ENCODE measurements at regions not wholly inside any gene's neighbourhood (a gene's known extent, or its start where the extent isn't known, plus 50 kb on each side); places are given as distances from the start of the nearest gene placed in this dataset.
A peak's percentile ranks its signal among the peaks of the same experiment; 100 is the strongest.

DNA sequence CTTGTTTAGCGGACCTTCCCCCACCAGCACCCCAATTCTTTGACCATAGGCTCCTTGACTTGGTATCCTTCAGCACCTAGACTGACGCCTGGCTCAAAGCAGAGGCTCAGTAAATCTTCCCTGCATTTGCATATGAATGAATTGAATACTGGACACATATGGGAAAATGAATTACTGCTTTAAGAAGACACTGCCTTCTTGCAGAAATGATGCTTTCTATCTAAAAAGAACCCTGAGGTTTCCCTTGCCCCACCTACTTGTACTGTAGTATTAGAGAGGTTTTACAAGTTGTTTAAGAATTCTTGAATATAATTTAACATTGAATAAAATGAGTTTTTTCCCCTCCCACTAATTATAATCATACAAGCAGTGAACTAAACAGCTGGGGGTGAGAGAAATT, 190.7 kb downstream of the SAMD5 start:
- Histone ChIP-seq H3K4me2 (no peak overlapping the region), H3K4me3 (no peak overlapping the region), H3K4me1 (0 out of 3 replicates have a peak, but pooled peaks cover 3% of the 10 kb centered on the region), H3K27ac (no peak overlapping the region), H3K9me3 (no peaks in the 10 kb centered on the region)
- ATAC-seq (no peak), FAIRE-seq (no peak), DNase-seq (ENCODE audit: low read depth in 1 of 2, low spot score in 1 of 2) (no peak)
- POLR2A ChIA-PET, result no interaction called here
- WGBS (ENCODE audit: missing lambda C conversion rate), result 78% methylated on average over 2 of the region's 2 CpGs
- CTCF ChIA-PET, result no interaction called here
- TF ChIP-seq ATOH8 (CRISPR knock-in tag; IDR thresholded peaks at IDR 0.05; ENCODE audit: low read depth) (no peak), HDAC2 (IDR thresholded peaks at IDR 0.05) (no peak), ZSCAN20 (CRISPR knock-in tag; IDR thresholded peaks at IDR 0.05) (no peak), ZNF302 (CRISPR knock-in tag; IDR thresholded peaks at IDR 0.05) (no peak), MYC (IDR thresholded peaks at IDR 0.05; ENCODE audit: borderline replicate concordance, low read length) (no peak)
- TF ChIP-seq, protein P1, sequence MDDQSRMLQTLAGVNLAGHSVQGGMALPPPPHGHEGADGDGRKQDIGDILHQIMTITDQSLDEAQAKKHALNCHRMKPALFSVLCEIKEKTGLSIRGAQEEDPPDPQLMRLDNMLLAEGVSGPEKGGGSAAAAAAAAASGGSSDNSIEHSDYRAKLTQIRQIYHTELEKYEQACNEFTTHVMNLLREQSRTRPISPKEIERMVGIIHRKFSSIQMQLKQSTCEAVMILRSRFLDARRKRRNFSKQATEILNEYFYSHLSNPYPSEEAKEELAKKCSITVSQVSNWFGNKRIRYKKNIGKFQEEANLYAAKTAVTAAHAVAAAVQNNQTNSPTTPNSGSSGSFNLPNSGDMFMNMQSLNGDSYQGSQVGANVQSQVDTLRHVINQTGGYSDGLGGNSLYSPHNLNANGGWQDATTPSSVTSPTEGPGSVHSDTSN (IDR thresholded peaks at IDR 0.05), result no peak

DNA sequence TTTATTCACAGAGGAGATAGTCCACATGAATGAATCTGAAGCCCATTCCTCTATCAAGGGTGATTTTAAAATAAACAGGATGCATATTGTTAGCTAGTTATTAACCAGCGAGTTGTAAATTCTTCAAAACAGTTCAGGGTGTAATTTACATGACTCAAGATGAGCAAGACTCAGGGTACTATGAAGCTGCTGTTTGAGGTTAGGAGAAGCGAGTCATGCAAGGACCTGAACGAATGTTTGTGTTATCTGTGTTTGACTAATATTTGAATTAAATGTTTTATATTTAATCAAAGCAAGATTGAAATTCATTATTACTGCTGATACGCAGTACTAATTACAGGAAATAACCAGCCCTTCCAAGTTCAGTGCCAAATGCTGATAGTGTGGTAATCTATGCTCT, 191.1 kb downstream of the SAMD5 start:
- no peak for TF ChIP-seq ZSCAN20 (CRISPR knock-in tag; IDR thresholded peaks at IDR 0.05)
- TF ChIP-seq GATA3 (IDR thresholded peaks at IDR 0.05; ENCODE audit: borderline replicate concordance), result no peak
- no peak for TF ChIP-seq MAZ (IDR thresholded peaks at IDR 0.05; ENCODE audit: borderline replicate concordance, low read depth, low read length)
- TF ChIP-seq, protein P2, sequence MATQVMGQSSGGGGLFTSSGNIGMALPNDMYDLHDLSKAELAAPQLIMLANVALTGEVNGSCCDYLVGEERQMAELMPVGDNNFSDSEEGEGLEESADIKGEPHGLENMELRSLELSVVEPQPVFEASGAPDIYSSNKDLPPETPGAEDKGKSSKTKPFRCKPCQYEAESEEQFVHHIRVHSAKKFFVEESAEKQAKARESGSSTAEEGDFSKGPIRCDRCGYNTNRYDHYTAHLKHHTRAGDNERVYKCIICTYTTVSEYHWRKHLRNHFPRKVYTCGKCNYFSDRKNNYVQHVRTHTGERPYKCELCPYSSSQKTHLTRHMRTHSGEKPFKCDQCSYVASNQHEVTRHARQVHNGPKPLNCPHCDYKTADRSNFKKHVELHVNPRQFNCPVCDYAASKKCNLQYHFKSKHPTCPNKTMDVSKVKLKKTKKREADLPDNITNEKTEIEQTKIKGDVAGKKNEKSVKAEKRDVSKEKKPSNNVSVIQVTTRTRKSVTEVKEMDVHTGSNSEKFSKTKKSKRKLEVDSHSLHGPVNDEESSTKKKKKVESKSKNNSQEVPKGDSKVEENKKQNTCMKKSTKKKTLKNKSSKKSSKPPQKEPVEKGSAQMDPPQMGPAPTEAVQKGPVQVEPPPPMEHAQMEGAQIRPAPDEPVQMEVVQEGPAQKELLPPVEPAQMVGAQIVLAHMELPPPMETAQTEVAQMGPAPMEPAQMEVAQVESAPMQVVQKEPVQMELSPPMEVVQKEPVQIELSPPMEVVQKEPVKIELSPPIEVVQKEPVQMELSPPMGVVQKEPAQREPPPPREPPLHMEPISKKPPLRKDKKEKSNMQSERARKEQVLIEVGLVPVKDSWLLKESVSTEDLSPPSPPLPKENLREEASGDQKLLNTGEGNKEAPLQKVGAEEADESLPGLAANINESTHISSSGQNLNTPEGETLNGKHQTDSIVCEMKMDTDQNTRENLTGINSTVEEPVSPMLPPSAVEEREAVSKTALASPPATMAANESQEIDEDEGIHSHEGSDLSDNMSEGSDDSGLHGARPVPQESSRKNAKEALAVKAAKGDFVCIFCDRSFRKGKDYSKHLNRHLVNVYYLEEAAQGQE (IDR thresholded peaks at IDR 0.05), result no peak
- Histone ChIP-seq H3K4me3 (no peak overlapping the region), H3K4me1 (0 out of 3 replicates have a peak, but pooled peaks cover 3% of the 10 kb centered on the region), H3K4me2 (no peak overlapping the region), H3K27ac (no peak overlapping the region), H3K9me3 (no peaks in the 10 kb centered on the region)
- 13% methylated on average over 4 of the region's 4 CpGs for WGBS (ENCODE audit: missing lambda C conversion rate)
- POLR2A ChIA-PET, result no interaction called here
- CTCF ChIA-PET, result no interaction called here
- DNase-seq (ENCODE audit: low read depth in 1 of 2, low spot score in 1 of 2) (peak; percentile 3 to 6), FAIRE-seq (no peak), ATAC-seq (no peak)

DNA sequence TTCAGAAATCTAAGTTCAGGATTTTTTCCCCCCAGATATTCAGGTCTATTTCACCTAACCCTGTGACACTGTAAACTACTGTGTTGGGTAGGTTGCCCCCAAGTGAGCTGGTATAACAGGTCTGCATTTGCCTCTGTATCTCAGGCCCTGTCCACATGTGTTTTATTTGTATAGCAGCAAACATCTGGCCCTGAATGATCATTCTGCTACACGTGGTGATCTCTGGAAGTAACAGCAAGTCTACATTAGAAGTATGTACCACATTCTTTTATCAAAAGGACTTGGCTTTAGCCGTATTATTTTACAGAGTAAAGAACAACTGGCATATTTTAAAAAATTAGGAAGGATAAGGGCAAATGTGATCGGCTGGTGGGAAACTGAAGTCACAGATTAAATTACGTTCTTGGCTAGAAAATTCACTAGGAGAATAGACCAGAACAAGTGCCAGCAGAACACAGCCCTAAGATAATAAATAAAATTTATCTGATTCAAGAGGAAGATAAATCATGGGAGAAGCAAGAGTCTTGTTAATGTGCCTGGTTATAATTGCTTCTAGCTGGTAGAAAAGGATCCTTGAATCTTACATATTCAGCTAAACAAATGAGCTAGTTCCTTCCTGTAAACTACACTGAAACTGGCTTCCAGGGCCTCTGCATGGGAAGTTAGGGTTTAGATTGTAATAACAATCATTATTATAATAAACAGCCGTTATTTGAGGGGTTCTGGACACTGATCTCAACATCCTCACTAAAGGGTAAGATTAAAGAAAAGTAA, 192.1 kb downstream of the SAMD5 start:
- no peak for DNase-seq (ENCODE audit: low read depth in 1 of 2, low spot score in 1 of 2)
- no peak for ATAC-seq
- FAIRE-seq, result no peak
- Histone ChIP-seq H3K27ac (no peak overlapping the region), H3K4me1 (0 out of 3 replicates have a peak, but pooled peaks cover 3% of the 10 kb centered on the region), H3K4me2 (no peak overlapping the region), H3K4me3 (no peak overlapping the region), H3K9me3 (no peaks in the 10 kb centered on the region)
- POLR2A ChIA-PET, result no interaction called here
- WGBS (ENCODE audit: missing lambda C conversion rate), result 70% methylated on average over 5 of the region's 5 CpGs
- TF ChIP-seq ZC3H11A (IDR thresholded peaks at IDR 0.05) (no peak), TP53 (CRISPR knock-in tag; IDR thresholded peaks at IDR 0.05) (no peak), EHF (CRISPR knock-in tag; IDR thresholded peaks at IDR 0.05) (no peak), JUNB (IDR thresholded peaks at IDR 0.05) (no peak), ATOH8 (CRISPR knock-in tag; IDR thresholded peaks at IDR 0.05; ENCODE audit: low read depth) (no peak), PHF8 (IDR thresholded peaks at IDR 0.05; ENCODE audit: borderline replicate concordance, low read depth) (no peak), NR3C1 (IDR thresholded peaks at IDR 0.05) (no peak), JUN (IDR thresholded peaks at IDR 0.05) (no peak), SMC3 (IDR thresholded peaks at IDR 0.05) (no peak), CBX2 (IDR thresholded peaks at IDR 0.05; ENCODE audit: borderline replicate concordance, low read depth) (no peak)
- TF ChIP-seq, protein P1 (IDR thresholded peaks at IDR 0.05), result no peak
- TF ChIP-seq, protein P3, sequence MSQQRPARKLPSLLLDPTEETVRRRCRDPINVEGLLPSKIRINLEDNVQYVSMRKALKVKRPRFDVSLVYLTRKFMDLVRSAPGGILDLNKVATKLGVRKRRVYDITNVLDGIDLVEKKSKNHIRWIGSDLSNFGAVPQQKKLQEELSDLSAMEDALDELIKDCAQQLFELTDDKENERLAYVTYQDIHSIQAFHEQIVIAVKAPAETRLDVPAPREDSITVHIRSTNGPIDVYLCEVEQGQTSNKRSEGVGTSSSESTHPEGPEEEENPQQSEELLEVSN (IDR thresholded peaks at IDR 0.05; ENCODE audit: borderline replicate concordance, low read depth), result no peak
- CTCF ChIA-PET, result no interaction called here
